K562 (cell line): ENCODE measurements at regions not wholly inside any gene's neighbourhood (a gene's known extent, or its start where the extent isn't known, plus 50 kb on each side); places are given as distances from the start of the nearest gene placed in this dataset.

Source experiments
- ATAC-seq: fragments of 200-7000 bp; cut with Tn5 transposase; 3 replicates; pipeline ENCODE4 v1.9.1; 2020; ENCODE audit warnings: moderate library complexity
- BruUV-seq: library from RNA; stranded (reverse); fragments of 400-500 nt; replicated peaks from 2 replicates; lab custom pipeline; 2021; lab: Mats Ljungman, UMichigan
- CTCF ChIA-PET: fragments of 300-600 bp; formaldehyde crosslinking; extraction: SDS; loops from one replicate; lab custom pipeline; 2021; ENCODE audit warnings: low intra/inter-chr PET ratio; lab: Yijun Ruan, JAX
- POLR2A ChIA-PET: fragments of 300-600, 350-650 bp; sonication (Branson Sonifier 250); formaldehyde crosslinking; extraction: SDS; loops from one replicate; lab custom pipeline; 2021; ENCODE audit warnings: antibody characterized with exemption, inconsistent platforms; lab: Yijun Ruan, JAX
- DNase-seq, 4 experiments: peaks; one replicate each; pipeline versions ENCODE4 v3.0.0 to v3.0.0-alpha.2; 2011 to 2018; ENCODE audit warnings: low spot score in 3 of 4, mixed read lengths in 3 of 4; ENCODE audit errors: extremely low read depth in 1 of 4
- FAIRE-seq: peaks from 2 replicates; lab custom pipeline; 2011; peaks lifted over from hg19 to GRCh38; lab: Jason Lieb, UNC
- H2AFZ ChIP-seq: 2 replicates; pipeline ENCODE4 v1.6.0; 2011; ENCODE audit warnings: low read depth, low read length, control low read depth, inconsistent platforms
- H3K27ac ChIP-seq: fragments of 200-600 bp; 3 replicates; pipeline ENCODE4 v1.8.0; 2011; ENCODE audit warnings: low read depth, mild to moderate bottlenecking, control low read depth, inconsistent platforms, low read length, moderate library complexity, mixed read lengths; ENCODE audit errors: extremely low read depth
- H3K27me3 ChIP-seq, 2 experiments: fragments of 300-600 bp in 1 of 2; 2 replicates in 1 of 2; 3 replicates in 1 of 2; pipeline versions ENCODE4 v1.6.0 to v1.8.0; 2011; ENCODE audit warnings: inconsistent platforms in 2 of 2, low read length in 2 of 2, mild to moderate bottlenecking in 1 of 2, mixed read lengths in 1 of 2, moderate library complexity in 1 of 2; ENCODE audit not compliant: control insufficient read depth in 2 of 2, insufficient read depth in 2 of 2
- H3K36me3 ChIP-seq: fragments of 300-600 bp; 3 replicates; pipeline ENCODE4 v1.8.0; 2011; ENCODE audit warnings: mild to moderate bottlenecking, low read length, inconsistent platforms; ENCODE audit not compliant: control insufficient read depth, insufficient read depth
- H3K4me1 ChIP-seq, 2 experiments: fragments of 200-600 bp in 1 of 2; replicated peaks in 1 of 2; 2 replicates in 1 of 2; 3 replicates in 1 of 2; pipeline versions ENCODE4 v1.5.1 to v1.8.0; 2011; ENCODE audit warnings: inconsistent platforms in 2 of 2, low read length in 2 of 2, mild to moderate bottlenecking in 1 of 2, mixed read lengths in 1 of 2, moderate library complexity in 1 of 2; ENCODE audit not compliant: control insufficient read depth in 2 of 2, insufficient read depth in 2 of 2
- H3K4me2 ChIP-seq: 2 replicates; pipeline ENCODE4 v1.6.1; 2011; ENCODE audit warnings: low read length, control low read depth, inconsistent platforms, mixed read lengths; ENCODE audit not compliant: insufficient read depth
- H3K4me3 ChIP-seq: fragments of 200-600 bp; sonication (generic), shearing (Covaris generic); 2 replicates; pipeline ENCODE4 v1.5.1; 2016; ENCODE audit warnings: control low read depth, inconsistent platforms
- H3K79me2 ChIP-seq: fragments of 200-600 bp; 3 replicates; pipeline ENCODE4 v1.8.0; 2011; ENCODE audit warnings: low read length, inconsistent platforms; ENCODE audit not compliant: control insufficient read depth, insufficient read depth
- H3K9ac ChIP-seq, 2 experiments: 2 replicates each; pipeline versions ENCODE4 v1.6.0 to v1.6.1; 2011; ENCODE audit warnings: low read depth in 2 of 2, low read length in 2 of 2, control low read depth in 1 of 2, inconsistent platforms in 1 of 2, mild to moderate bottlenecking in 1 of 2, mixed read lengths in 1 of 2; ENCODE audit not compliant: insufficient read depth in 1 of 2
- H3K9me1 ChIP-seq: one replicate; pipeline ENCODE4 v1.6.0; 2011; ENCODE audit warnings: inconsistent platforms, mild to moderate bottlenecking, low read length, moderate library complexity; ENCODE audit not compliant: control insufficient read depth, insufficient read depth
- H3K9me3 ChIP-seq: replicated peaks from 2 replicates; pipeline ENCODE4 v1.5.1; 2011; ENCODE audit warnings: low read depth, low read length, inconsistent platforms; ENCODE audit not compliant: control insufficient read depth, insufficient read depth
- H4K20me1 ChIP-seq: replicated peaks from 2 replicates; pipeline ENCODE4 v1.6.1; 2011; ENCODE audit warnings: low read length, inconsistent platforms, mixed read lengths; ENCODE audit not compliant: control insufficient read depth, insufficient read depth
- GABPA ChIP-seq: fragments of 200-800 bp; sonication (Bioruptor generic); conservative IDR thresholded peaks from 2 replicates; pipeline ENCODE4 v1.6.1; 2016; ENCODE audit warnings: low read depth, missing genetic modification characterization, missing compliant biosample characterization
- NCOR1 ChIP-seq: fragments of 450-650 bp; IDR thresholded peaks from 2 replicates; pipeline ENCODE4 v1.6.1; 2016; ENCODE audit warnings: mild to moderate bottlenecking, moderate library complexity
- ZNF311 ChIP-seq: fragments of 250-450 bp; sonication (Bioruptor Pico); IDR thresholded peaks from 2 replicates; pipeline ENCODE4 v1.4.0; 2020; ENCODE audit warnings: mild to moderate bottlenecking, moderate library complexity
- WGBS: fragments of 100-300 bp; shearing (Covaris generic); methylation state at CpG from one replicate; pipeline ENCODE4 v1.1.6; 2016; ENCODE audit warnings: low coverage, mixed read lengths; ENCODE audit not compliant: insufficient coverage; ENCODE audit errors: missing lambda C conversion rate; 5-methylcytosine and 5-hydroxymethylcytosine counted together
- in situ Hi-C: fragments of 300-500 bp; cut with MboI; formaldehyde crosslinking; loops from 4 replicates; pipeline ENCODE4 v1.15.0; 2018; ENCODE audit warnings: inconsistent platforms, mixed read lengths
- intact Hi-C: fragments of 100-400 bp; cut with micrococcal nuclease; formaldehyde crosslinking; loops from 2 replicates; pipeline ENCODE4 v1.14.2; 2022
- TF ChIP-seq, protein P1 (sequence below), 2 experiments: fragments of 450-650 bp in 1 of 2; IDR thresholded peaks; 2 replicates each; pipeline ENCODE4 v1.6.1; 2011 to 2017; ENCODE audit warnings: low read depth in 2 of 2, antibody characterized with exemption in 1 of 2, borderline replicate concordance in 1 of 2, low read length in 1 of 2, mild to moderate bottlenecking in 1 of 2, mixed read lengths in 1 of 2; ENCODE audit not compliant: control insufficient read depth in 1 of 2
- TF ChIP-seq, protein P2 (sequence below): fragments of 250-450 bp; sonication (Bioruptor Pico); IDR thresholded peaks from 2 replicates; pipeline ENCODE4 v1.8.0; 2021; ENCODE audit warnings: borderline replicate concordance, mild to moderate bottlenecking, moderate library complexity; ENCODE audit not compliant: poor library complexity, severe bottlenecking

DNA sequence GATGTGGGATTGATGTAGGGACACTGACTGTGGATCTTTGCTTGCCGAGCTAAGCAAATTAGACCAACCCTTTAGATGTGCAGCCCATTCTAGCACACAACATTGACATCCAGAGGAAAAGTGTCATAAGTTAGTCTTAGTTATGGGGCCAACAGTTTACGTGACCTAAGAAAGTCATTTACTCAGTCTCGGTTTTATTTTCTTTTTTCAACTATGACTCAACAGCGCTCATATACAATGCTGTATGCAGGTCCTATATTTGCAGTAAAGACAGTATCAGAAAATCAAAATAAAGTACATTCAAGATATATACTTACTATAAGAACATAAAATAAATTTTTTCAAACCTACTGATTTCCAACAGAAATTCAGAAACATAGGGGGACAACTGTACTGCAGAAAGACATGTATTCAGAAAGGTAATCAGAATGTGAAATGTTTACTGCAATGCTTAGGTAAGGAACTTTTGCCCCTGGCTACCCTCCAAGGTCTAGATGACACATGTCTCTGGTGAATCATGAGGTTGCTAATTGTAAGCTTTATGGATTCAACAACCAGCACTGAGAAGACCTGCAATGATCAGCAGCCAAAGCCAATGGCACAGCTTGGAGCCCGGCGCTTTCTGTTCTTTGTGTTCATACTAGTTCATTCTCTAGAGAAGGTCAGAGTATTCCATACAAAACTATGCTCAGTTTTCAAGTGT lies 317.5 kb upstream of the CNTN6 start:
- Histone ChIP-seq H3K4me1 (no peaks in the 10 kb centered on the region), H3K79me2 (no peaks in the 10 kb centered on the region), H2AFZ (no peak overlapping the region), H3K4me3 (no peak overlapping the region), H3K36me3 (no peaks in the 10 kb centered on the region), H3K27ac (no peak overlapping the region), H3K9me3 (no peaks in the 10 kb centered on the region), H4K20me1 (no peaks in the 10 kb centered on the region), H3K9ac (no peak overlapping the region), H3K9me1 (no peaks in the 10 kb centered on the region), H3K27me3 (no peaks in the 10 kb centered on the region), H3K4me2 (no peak overlapping the region)
- no peak for TF ChIP-seq NCOR1
- CTCF ChIA-PET: no interaction called here
- 1% methylated on average over 6 of the region's 6 CpGs for WGBS
- no TSS peak for BruUV-seq
- intact Hi-C loops: no loop called here
- in situ Hi-C loops: no loop called here
- FAIRE-seq: no peak
- ATAC-seq: no peak
- DNase-seq: no peak
- POLR2A ChIA-PET: no interaction called here

DNA sequence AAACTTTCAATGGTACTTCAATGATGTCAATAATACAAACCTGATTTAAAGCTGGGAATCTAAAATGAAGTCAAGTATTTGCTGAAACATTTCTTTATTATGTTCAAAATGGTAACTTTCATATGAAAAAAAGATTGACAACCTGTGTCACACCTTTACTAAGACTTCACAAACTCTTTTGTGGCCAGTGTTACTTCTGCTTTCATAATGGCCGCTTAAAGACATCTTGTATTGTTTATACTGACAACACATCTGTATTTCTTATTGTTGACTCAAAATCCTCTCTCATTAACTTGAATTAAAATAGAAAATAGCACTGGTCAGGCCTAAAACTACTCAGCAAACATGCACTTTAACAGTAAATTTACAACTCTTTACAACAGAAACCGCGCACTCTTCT lies 312.3 kb upstream of the CNTN6 start:
- Histone ChIP-seq H3K4me1 (no peaks in the 10 kb centered on the region), H2AFZ (no peak overlapping the region), H3K79me2 (no peaks in the 10 kb centered on the region), H3K9me1 (no peaks in the 10 kb centered on the region), H3K36me3 (no peaks in the 10 kb centered on the region), H3K4me2 (no peak overlapping the region), H4K20me1 (no peaks in the 10 kb centered on the region), H3K9ac (no peak overlapping the region), H3K9me3 (no peaks in the 10 kb centered on the region), H3K4me3 (no peak overlapping the region), H3K27ac (no peak overlapping the region), H3K27me3 (no peaks in the 10 kb centered on the region)
- in situ Hi-C loops: no loop called here
- no peak for ATAC-seq
- intact Hi-C loops: no loop called here
- no TSS peak for BruUV-seq
- TF ChIP-seq GABPA (no peak), ZNF311 (CRISPR knock-in tag) (no peak)
- TF ChIP-seq, protein P1, sequence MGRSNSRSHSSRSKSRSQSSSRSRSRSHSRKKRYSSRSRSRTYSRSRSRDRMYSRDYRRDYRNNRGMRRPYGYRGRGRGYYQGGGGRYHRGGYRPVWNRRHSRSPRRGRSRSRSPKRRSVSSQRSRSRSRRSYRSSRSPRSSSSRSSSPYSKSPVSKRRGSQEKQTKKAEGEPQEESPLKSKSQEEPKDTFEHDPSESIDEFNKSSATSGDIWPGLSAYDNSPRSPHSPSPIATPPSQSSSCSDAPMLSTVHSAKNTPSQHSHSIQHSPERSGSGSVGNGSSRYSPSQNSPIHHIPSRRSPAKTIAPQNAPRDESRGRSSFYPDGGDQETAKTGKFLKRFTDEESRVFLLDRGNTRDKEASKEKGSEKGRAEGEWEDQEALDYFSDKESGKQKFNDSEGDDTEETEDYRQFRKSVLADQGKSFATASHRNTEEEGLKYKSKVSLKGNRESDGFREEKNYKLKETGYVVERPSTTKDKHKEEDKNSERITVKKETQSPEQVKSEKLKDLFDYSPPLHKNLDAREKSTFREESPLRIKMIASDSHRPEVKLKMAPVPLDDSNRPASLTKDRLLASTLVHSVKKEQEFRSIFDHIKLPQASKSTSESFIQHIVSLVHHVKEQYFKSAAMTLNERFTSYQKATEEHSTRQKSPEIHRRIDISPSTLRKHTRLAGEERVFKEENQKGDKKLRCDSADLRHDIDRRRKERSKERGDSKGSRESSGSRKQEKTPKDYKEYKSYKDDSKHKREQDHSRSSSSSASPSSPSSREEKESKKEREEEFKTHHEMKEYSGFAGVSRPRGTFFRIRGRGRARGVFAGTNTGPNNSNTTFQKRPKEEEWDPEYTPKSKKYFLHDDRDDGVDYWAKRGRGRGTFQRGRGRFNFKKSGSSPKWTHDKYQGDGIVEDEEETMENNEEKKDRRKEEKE (IDR thresholded peaks at IDR 0.05; ENCODE audit: borderline replicate concordance in 1 of 2, control insufficient read depth in 1 of 2, low read depth in 2 of 2, low read length in 1 of 2): no peak
- TF ChIP-seq, protein P2, sequence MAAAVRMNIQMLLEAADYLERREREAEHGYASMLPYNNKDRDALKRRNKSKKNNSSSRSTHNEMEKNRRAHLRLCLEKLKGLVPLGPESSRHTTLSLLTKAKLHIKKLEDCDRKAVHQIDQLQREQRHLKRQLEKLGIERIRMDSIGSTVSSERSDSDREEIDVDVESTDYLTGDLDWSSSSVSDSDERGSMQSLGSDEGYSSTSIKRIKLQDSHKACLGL: no peak
- 2% methylated on average over 3 of the region's 3 CpGs for WGBS
- ChIA-PET POLR2A (interaction anchor here (0.7 kb wide), 1 partner anchor 1560 kb away, joined by 3 read pairs; no protein-coding TSS in a partner anchor), CTCF (no interaction called here)
- no peak for FAIRE-seq
- no peak for DNase-seq
